GM03348 (cell line): ENCODE measurements at regions not wholly inside any gene's neighbourhood (a gene's known extent, or its start where the extent isn't known, plus 50 kb on each side); places are given as distances from the start of the nearest gene placed in this dataset.

ENCODE experiments used
- DNase-seq: peaks from one replicate; pipeline ENCODE4 v3.0.0; 2012; ENCODE audit warnings: low spot score

- no peak for DNase-seq
Measured at GRCh38 chr18:78595924-78596573, 383.6 kb upstream of the SALL3 start.

- no peak for DNase-seq
Measured at GRCh38 chr18:78596794-78597345, 382.7 kb upstream of the SALL3 start.

- no peak for DNase-seq
Measured at GRCh38 chr18:78601349-78601748, 378.3 kb upstream of the SALL3 start.

GRCh38 chr18:78601923-78602322 lies 377.7 kb upstream of the SALL3 start:
- no peak for DNase-seq

GRCh38 chr18:78602430-78602829 lies 377.2 kb upstream of the SALL3 start:
- no peak for DNase-seq

GRCh38 chr18:78603102-78603983 lies 376.3 kb upstream of the SALL3 start:
- DNase-seq, result no peak

- no peak for DNase-seq
Measured at GRCh38 chr18:78605255-78605654, 374.4 kb upstream of the SALL3 start.

GRCh38 chr18:78607221-78607620 lies 372.4 kb upstream of the SALL3 start:
- no peak for DNase-seq

GRCh38 chr18:78607784-78608183 lies 371.8 kb upstream of the SALL3 start:
- DNase-seq, result no peak

GRCh38 chr18:78610179-78610578 lies 369.4 kb upstream of the SALL3 start:
- DNase-seq, result no peak

- no peak for DNase-seq
Measured at GRCh38 chr18:78611201-78611800, 368.3 kb upstream of the SALL3 start.

GRCh38 chr18:78611869-78612268 lies 367.7 kb upstream of the SALL3 start:
- DNase-seq, result no peak

GRCh38 chr18:78612318-78612717 lies 367.3 kb upstream of the SALL3 start:
- DNase-seq, result no peak

- DNase-seq, result no peak
Measured at GRCh38 chr18:78612801-78613200, 366.8 kb upstream of the SALL3 start.

- no peak for DNase-seq
Measured at GRCh38 chr18:78618726-78619125, 360.9 kb upstream of the SALL3 start.

GRCh38 chr18:78619854-78620253 lies 359.8 kb upstream of the SALL3 start:
- no peak for DNase-seq

GRCh38 chr18:78620326-78620725 lies 359.3 kb upstream of the SALL3 start:
- DNase-seq, result no peak

- DNase-seq, result no peak
Measured at GRCh38 chr18:78621141-78621755, 358.4 kb upstream of the SALL3 start.

GRCh38 chr18:78622251-78622906 lies 357.2 kb upstream of the SALL3 start:
- no peak for DNase-seq

- no peak for DNase-seq
Measured at GRCh38 chr18:78622907-78623541, 356.6 kb upstream of the SALL3 start.

GRCh38 chr18:78624646-78625279 lies 354.9 kb upstream of the SALL3 start:
- no peak for DNase-seq
